ENCODE measurements at regions not wholly inside any gene's neighbourhood (a gene's known extent, or its start where the extent isn't known, plus 50 kb on each side); places are given as distances from the start of the nearest gene placed in this dataset.

DNA sequence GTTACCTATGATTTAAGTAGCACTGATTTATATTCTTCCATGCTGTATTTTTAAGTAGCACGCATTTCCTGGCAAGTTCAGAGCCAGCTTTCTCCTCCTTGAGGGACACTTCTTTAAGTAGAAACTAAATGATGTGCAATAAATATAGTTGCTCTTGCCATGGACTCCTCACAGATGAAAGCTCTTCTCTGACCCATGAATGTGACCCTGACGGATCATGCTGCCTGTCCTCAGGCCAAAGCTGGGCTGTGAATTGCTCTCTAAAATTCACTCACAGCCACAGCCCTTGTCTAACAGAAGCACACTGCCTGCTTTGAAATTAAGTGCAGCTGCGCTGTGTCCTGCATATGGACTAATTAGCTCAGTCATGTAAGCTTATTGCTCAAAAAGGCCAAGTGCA, 438.8 kb downstream of the PMP22 start:
- CTCF ChIA-PET: no interaction called here
- no peaks in the 10 kb centered on the region for H3K4me1 Mint-ChIP-seq

DNA sequence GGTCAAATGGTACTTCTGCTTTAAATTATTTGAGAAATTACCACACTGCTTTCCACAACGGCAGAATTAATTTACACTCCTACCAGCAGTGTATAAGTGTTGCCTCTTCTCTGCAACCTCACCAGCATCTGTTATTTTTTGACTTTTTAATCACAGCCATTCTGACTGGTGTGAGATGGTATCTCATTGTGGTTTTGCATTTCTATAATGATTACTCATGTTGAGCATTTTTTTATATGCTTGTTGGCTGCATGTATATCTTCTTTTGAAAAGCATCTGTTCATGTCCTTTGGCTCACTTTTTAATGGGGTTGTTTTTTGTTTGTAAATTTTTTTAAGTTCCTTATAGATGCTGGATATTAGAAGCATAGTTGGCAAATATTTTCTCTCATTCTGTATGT, 446.7 kb downstream of the PMP22 start:
- Mint-ChIP-seq H3K9me3 (peaks cover 2% of the 10 kb centered on the region), H3K4me1 (no peaks in the 10 kb centered on the region), H3K4me3 (no peak overlapping the region), H3K36me3 (ENCODE audit: low read depth) (no peaks in the 10 kb centered on the region), H3K27me3 (peaks cover 8% of the 10 kb centered on the region), H3K27ac (no peak overlapping the region)
- ATAC-seq (ENCODE audit: low read depth) (no peak), DNase-seq (no peak)
- no peak for TF ChIP-seq CTCF (IDR thresholded peaks at IDR 0.05)
- ChIA-PET CTCF (no interaction called here), POLR2A (no interaction called here)
- intact Hi-C loops (cut with micrococcal nuclease): no loop called here

More for the DNA sequence above, 438.8 kb downstream of the PMP22 start:
- ATAC-seq (ENCODE audit: low read depth) (no peak), DNase-seq (no peak)
- H3K27ac Mint-ChIP-seq: no peak overlapping the region
- intact Hi-C loops (cut with micrococcal nuclease): no loop called here
- POLR2A ChIA-PET: no interaction called here
- no peak overlapping the region for H3K4me3 Mint-ChIP-seq
- H3K9me3 Mint-ChIP-seq: no peaks in the 10 kb centered on the region
- H3K36me3 Mint-ChIP-seq (ENCODE audit: low read depth): no peaks in the 10 kb centered on the region
- TF ChIP-seq CTCF (IDR thresholded peaks at IDR 0.05): no peak
- H3K27me3 Mint-ChIP-seq: no peaks in the 10 kb centered on the region

DNA sequence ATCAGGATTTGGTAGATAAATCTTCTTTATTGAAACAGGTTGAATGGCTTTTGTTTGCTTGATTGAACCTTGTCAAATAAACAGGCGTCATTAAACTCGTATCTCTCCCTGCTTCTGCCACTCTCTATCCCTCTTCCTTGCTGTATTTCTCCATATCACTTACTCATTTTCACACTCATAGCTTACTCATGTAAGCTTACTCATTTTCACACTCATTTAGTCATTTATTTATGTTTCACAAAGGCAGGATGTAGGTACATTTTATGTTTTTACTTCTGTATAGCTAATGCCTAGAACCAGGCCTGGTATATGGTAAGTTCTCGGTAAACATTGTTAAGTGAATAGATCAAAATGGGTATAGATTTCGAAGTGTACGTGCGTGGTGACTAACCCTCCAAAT, 450.0 kb downstream of the PMP22 start:
- intact Hi-C loops (cut with micrococcal nuclease): no loop called here
- no peak overlapping the region for H3K4me3 Mint-ChIP-seq
- H3K4me1 Mint-ChIP-seq: no peaks in the 10 kb centered on the region
- DNase-seq (no peak), ATAC-seq (ENCODE audit: low read depth) (no peak)
- H3K27ac Mint-ChIP-seq: no peak overlapping the region
- ChIA-PET POLR2A (no interaction called here), CTCF (no interaction called here)
- TF ChIP-seq CTCF (IDR thresholded peaks at IDR 0.05): no peak
- no peaks in the 10 kb centered on the region for H3K36me3 Mint-ChIP-seq (ENCODE audit: low read depth)
- H3K27me3 Mint-ChIP-seq: peaks cover 11% of the 10 kb centered on the region
- H3K9me3 Mint-ChIP-seq: peaks cover 2% of the 10 kb centered on the region

GRCh38 chr17:14813649-14814370, 451.3 kb downstream of the PMP22 start:
- DNase-seq (no peak), ATAC-seq (ENCODE audit: low read depth) (no peak)
- ChIA-PET CTCF (interaction anchor here (1.0 to 1.3 kb wide), 2 partner anchors 76 to 113 kb away, joined by 3 read pairs; no protein-coding TSS in a partner anchor), POLR2A (no interaction called here)
- no peaks in the 10 kb centered on the region for H3K36me3 Mint-ChIP-seq (ENCODE audit: low read depth)
- TF ChIP-seq CTCF (IDR thresholded peaks at IDR 0.05): no peak
- no peak overlapping the region for H3K4me3 Mint-ChIP-seq
- H3K9me3 Mint-ChIP-seq: peaks cover 2% of the 10 kb centered on the region
- peaks cover 9% of the 10 kb centered on the region for H3K27me3 Mint-ChIP-seq
- H3K4me1 Mint-ChIP-seq: no peaks in the 10 kb centered on the region
- H3K27ac Mint-ChIP-seq: no peak overlapping the region
- intact Hi-C loops (cut with micrococcal nuclease): loop anchor here (2.0 to 5.0 kb wide), 2 partner anchors 512 to 1219 kb away; partner anchors contain the start of gene HS3ST3B1

DNA sequence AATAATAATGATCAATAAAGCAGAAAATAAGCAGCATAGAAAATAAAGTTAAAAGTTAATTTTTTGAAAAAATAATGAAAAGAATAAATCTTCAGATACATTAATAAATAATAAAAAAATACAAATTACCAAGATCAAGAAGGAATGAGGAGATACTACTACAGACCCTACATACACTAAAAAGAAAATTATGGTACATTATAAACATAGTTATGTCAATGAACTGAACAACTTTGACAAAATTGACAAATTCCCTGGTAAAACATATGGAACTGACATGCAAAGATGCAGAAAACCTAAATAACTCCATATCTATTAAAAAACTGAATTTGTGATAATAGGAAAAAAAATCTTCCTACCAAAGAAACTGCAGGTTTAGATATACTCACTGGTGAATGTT, 456.7 kb downstream of the PMP22 start:
- Mint-ChIP-seq H3K4me1 (no peaks in the 10 kb centered on the region), H3K27ac (no peak overlapping the region), H3K9me3 (peaks cover 10% of the 10 kb centered on the region), H3K27me3 (peaks cover 3% of the 10 kb centered on the region), H3K36me3 (ENCODE audit: low read depth) (no peaks in the 10 kb centered on the region), H3K4me3 (no peak overlapping the region)
- intact Hi-C loops (cut with micrococcal nuclease): no loop called here
- ChIA-PET CTCF (no interaction called here), POLR2A (no interaction called here)
- no peak for TF ChIP-seq CTCF (IDR thresholded peaks at IDR 0.05)
- DNase-seq: no peak
- ATAC-seq (ENCODE audit: low read depth): no peak

Data from activated B cell treated with CpG ODN at 0.5 μM for 24 hours (primary cell).